GM20000 (cell line): ENCODE measurements at regions not wholly inside any gene's neighbourhood (a gene's known extent, or its start where the extent isn't known, plus 50 kb on each side); places are given as distances from the start of the nearest gene placed in this dataset.

Experiments used
- DNase-seq: peaks from one replicate; pipeline ENCODE4 v3.0.0; 2012; ENCODE audit warnings: low spot score
- TF ChIP-seq, protein P1 (sequence below): IDR thresholded peaks from 2 replicates; pipeline ENCODE4 v1.5.1; 2012; ENCODE audit warnings: mild to moderate bottlenecking, control low read depth; ENCODE audit errors: extremely low read depth, missing control alignments

DNA sequence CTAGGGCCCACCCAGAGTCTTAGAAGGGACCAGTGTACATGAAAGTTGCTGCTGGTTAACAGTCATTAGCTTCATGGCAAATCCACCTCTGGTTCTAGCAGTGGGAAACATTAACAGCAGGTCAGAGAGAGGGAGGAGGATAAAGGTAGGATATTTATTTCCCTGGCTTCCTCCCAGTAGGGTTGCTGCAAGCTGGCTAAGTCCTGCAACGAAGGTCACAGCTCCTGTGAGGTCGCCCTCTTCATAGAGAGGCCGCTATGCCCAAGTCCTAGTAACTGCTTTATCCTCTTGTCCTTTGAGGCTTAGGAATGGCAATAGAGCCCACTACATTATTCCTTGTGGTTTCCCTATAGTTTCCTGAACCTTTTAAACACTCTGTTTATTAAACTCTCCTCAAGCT lies 84.0 kb upstream of the ACSL3 start:
- TF ChIP-seq, protein P1, sequence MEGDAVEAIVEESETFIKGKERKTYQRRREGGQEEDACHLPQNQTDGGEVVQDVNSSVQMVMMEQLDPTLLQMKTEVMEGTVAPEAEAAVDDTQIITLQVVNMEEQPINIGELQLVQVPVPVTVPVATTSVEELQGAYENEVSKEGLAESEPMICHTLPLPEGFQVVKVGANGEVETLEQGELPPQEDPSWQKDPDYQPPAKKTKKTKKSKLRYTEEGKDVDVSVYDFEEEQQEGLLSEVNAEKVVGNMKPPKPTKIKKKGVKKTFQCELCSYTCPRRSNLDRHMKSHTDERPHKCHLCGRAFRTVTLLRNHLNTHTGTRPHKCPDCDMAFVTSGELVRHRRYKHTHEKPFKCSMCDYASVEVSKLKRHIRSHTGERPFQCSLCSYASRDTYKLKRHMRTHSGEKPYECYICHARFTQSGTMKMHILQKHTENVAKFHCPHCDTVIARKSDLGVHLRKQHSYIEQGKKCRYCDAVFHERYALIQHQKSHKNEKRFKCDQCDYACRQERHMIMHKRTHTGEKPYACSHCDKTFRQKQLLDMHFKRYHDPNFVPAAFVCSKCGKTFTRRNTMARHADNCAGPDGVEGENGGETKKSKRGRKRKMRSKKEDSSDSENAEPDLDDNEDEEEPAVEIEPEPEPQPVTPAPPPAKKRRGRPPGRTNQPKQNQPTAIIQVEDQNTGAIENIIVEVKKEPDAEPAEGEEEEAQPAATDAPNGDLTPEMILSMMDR: no peak
- DNase-seq: no peak

GRCh38 chr2:222778400-222778799 lies 82.4 kb upstream of the ACSL3 start:
- TF ChIP-seq, protein P1: no peak
- no peak for DNase-seq

GRCh38 chr2:222779145-222779832 lies 81.5 kb upstream of the ACSL3 start:
- TF ChIP-seq, protein P1: no peak
- no peak for DNase-seq

- DNase-seq: no peak
- TF ChIP-seq, protein P1: no peak
Measured at GRCh38 chr2:222780051-222780450, 80.8 kb upstream of the ACSL3 start.

GRCh38 chr2:222782201-222782730 lies 78.6 kb upstream of the ACSL3 start:
- DNase-seq: no peak
- TF ChIP-seq, protein P1: no peak

DNA sequence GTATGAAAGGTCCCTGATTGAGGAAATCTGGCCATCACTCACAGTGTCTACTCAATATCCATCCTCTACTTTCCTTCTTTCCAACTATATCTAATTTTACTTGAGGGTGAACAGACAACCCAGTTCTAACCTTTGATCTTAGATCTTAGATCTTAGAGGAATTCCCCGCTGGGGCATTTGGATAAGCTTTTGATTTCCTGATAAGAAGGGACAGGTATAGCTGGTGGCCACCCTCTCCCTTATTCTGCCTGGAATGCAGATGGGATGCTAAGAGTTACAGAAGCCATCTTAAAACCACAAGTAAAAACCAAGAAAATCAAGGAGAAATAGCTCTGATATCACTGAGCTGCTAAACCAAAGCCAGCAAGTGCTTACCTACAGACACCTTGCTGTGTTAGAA lies 77.2 kb upstream of the ACSL3 start:
- TF ChIP-seq, protein P1: no peak
- DNase-seq: no peak

DNA sequence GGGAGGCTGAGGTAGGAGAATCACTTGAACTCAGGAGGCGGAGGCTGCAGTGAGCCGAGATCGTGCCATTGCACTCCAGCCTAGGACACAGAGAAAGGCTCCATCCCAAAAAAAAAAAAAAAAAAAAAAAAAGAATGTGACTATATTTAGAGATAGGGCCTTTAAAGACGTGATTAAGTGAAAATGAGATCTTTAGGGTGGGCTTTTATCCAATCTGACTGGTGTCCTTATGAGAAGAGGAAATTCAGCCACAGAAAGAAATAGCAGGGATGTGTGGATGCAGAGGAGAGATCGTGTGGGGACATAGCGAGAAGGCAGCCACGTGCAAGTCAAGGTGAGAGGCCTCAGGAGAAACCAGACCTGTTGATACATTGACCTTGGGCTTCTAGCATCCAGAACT lies 69.9 kb upstream of the ACSL3 start:
- TF ChIP-seq, protein P1: no peak
- DNase-seq: no peak
